Suprapubic skin (tissue), 4 donors: ENCODE measurements at regions not wholly inside any gene's neighbourhood (a gene's known extent, or its start where the extent isn't known, plus 50 kb on each side); places are given as distances from the start of the nearest gene placed in this dataset.

Experiments used
- DNase-seq, 2 donors: peaks; one replicate each; pipeline ENCODE4 v3.0.0-alpha.2; 2019; ENCODE audit warnings: low spot score in 2 of 2
- H3K27ac ChIP-seq: fragments of 200-600 bp; sonication (generic); one replicate; pipeline ENCODE4 v1.5.1; 2019
- H3K27me3 ChIP-seq: fragments of 200-600 bp; sonication (generic); one replicate; pipeline ENCODE4 v1.5.1; 2019
- H3K36me3 ChIP-seq: fragments of 200-600 bp; sonication (generic); one replicate; pipeline ENCODE4 v1.5.1; 2019
- H3K4me1 ChIP-seq: fragments of 200-600 bp; sonication (generic); one replicate; pipeline ENCODE4 v1.5.1; 2019
- H3K4me3 ChIP-seq: fragments of 200-600 bp; sonication (generic); one replicate; pipeline ENCODE4 v1.5.1; 2019; ENCODE audit warnings: mild to moderate bottlenecking
- H3K9me3 ChIP-seq: fragments of 200-600 bp; sonication (generic); one replicate; pipeline ENCODE4 v1.5.1; 2019
- CTCF ChIP-seq, 2 donors: fragments of 200-600 bp in 1 of 2; fragments of 450-650 bp in 1 of 2; sonication (generic) in 1 of 2; IDR thresholded peaks; one replicate each; pipeline ENCODE4 v1.5.1; 2016 to 2019; ENCODE audit warnings: antibody characterized with exemption in 2 of 2, mild to moderate bottlenecking in 1 of 2, moderate library complexity in 1 of 2
- EP300 ChIP-seq: sonication (generic); formaldehyde crosslinking; IDR thresholded peaks from one replicate; pipeline ENCODE4 v1.6.1; 2017; ENCODE audit warnings: antibody characterized with exemption
- POLR2A ChIP-seq, 2 donors: fragments of 450-650 bp; IDR thresholded peaks; one replicate each; pipeline ENCODE4 v1.6.1; 2017; ENCODE audit warnings: antibody characterized with exemption in 2 of 2, mild to moderate bottlenecking in 2 of 2, moderate library complexity in 2 of 2
- POLR2AphosphoS5 ChIP-seq, 3 donors: sonication (generic); formaldehyde crosslinking; IDR thresholded peaks; one replicate each; pipeline ENCODE4 v1.6.1; 2017; ENCODE audit warnings: antibody characterized with exemption in 3 of 3
- WGBS: methylation state at CpG from one replicate; pipeline ENCODE4 v1.1.5; 2018; 5-methylcytosine and 5-hydroxymethylcytosine counted together

DNA sequence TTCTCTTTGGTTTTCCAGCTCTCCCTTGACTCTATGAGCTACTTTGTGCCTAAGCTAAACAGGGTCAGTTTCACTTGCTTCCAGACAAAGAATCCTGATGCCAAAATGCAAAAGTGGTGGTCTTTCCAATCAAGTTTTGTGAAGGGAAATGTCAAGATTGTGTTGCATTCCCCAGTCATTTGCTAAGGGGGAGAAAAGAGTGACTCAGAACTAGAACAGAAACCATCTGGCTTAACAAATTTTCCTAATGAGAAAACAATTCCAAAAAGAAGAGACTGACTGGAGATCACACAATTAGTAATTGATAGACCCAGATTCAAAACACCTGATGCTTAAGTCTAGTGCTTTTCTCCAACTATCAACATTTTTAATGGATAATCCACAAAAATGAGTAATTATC is 235.1 kb upstream of the DIO2 start:
- H3K36me3 ChIP-seq, result no peaks in the 10 kb centered on the region
- DNase-seq, result no peak
- TF ChIP-seq CTCF (IDR thresholded peaks at IDR 0.05), result no peak
- no peak for TF ChIP-seq POLR2AphosphoS5 (IDR thresholded peaks at IDR 0.05)
- TF ChIP-seq EP300, result no peak
- TF ChIP-seq POLR2A (IDR thresholded peaks at IDR 0.05), result no peak
- H3K4me3 ChIP-seq, result no peak overlapping the region
- no peak overlapping the region for H3K27ac ChIP-seq
- no peaks in the 10 kb centered on the region for H3K27me3 ChIP-seq
- H3K9me3 ChIP-seq, result no peaks in the 10 kb centered on the region
- no peaks in the 10 kb centered on the region for H3K4me1 ChIP-seq

DNA sequence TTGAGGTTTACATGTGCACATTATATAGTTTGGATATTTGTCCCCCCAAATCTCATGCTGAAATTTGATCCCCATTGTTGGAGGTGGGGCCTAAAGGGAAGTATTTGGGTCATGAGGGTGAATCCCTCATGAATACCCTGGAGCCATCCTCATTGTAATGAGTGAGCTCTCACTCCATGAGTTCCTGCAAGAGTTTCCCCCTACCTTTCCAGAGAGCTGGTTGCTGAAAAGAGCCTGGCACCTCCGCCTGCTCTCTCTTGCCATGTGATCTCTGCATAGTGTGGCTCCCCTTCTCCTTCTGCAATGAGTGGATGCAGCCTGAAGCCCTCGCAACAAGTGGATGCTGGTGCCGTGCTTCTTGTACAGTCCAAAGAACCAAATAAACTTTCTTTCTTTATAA is 234.3 kb upstream of the DIO2 start:
- H3K36me3 ChIP-seq, result no peaks in the 10 kb centered on the region
- WGBS, result 93% methylated on average over 3 of the region's 3 CpGs
- TF ChIP-seq POLR2AphosphoS5 (IDR thresholded peaks at IDR 0.05) (no peak), EP300 (no peak), CTCF (IDR thresholded peaks at IDR 0.05) (no peak), POLR2A (IDR thresholded peaks at IDR 0.05) (no peak)
- H3K4me1 ChIP-seq, result no peaks in the 10 kb centered on the region
- no peak overlapping the region for H3K4me3 ChIP-seq
- no peak overlapping the region for H3K27ac ChIP-seq
- DNase-seq, result no peak
- no peaks in the 10 kb centered on the region for H3K9me3 ChIP-seq
- H3K27me3 ChIP-seq, result no peaks in the 10 kb centered on the region

GRCh38 chr14:80434574-80435321 is 223.4 kb upstream of the DIO2 start:
- H3K4me3 ChIP-seq, result no peak overlapping the region
- 86% methylated on average over 1 of the region's 1 CpG for WGBS
- TF ChIP-seq EP300 (no peak), POLR2AphosphoS5 (IDR thresholded peaks at IDR 0.05) (no peak), POLR2A (IDR thresholded peaks at IDR 0.05) (no peak), CTCF (IDR thresholded peaks at IDR 0.05) (no peak)
- H3K4me1 ChIP-seq, result no peaks in the 10 kb centered on the region
- H3K27me3 ChIP-seq, result no peaks in the 10 kb centered on the region
- no peak overlapping the region for H3K27ac ChIP-seq
- H3K9me3 ChIP-seq, result peaks cover 5% of the 10 kb centered on the region
- no peak for DNase-seq
- no peaks in the 10 kb centered on the region for H3K36me3 ChIP-seq

- TF ChIP-seq EP300, result no peak
- TF ChIP-seq POLR2A (IDR thresholded peaks at IDR 0.05), result no peak
- no peak for TF ChIP-seq CTCF (IDR thresholded peaks at IDR 0.05)
- TF ChIP-seq POLR2AphosphoS5 (IDR thresholded peaks at IDR 0.05), result no peak
- 85% methylated on average over 1 of the region's 1 CpG for WGBS
Measured at GRCh38 chr14:80433811-80434210, 222.5 kb upstream of the DIO2 start.

DNA sequence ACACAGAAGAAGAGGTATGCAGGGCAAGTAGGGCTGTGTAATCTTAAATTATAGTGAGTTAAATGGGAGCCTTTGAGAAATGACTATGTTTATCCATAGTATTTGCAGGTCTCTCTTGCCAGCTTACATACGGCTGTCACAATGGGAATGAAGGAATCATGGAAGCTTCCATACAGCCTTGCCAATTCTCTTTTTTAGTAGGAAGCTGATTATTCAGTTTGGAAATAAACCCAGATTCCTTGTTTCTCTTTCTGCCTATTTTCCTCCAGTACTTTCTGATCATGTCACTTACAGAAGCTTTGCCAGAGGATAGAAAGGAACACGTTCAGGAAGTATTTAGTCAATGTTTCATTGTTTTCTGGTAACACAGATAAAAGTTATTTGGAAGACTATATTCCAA is 217.4 kb upstream of the DIO2 start:
- 36% methylated on average over 2 of the region's 2 CpGs for WGBS
- Histone ChIP-seq H3K9me3 (no peaks in the 10 kb centered on the region), H3K4me3 (no peak overlapping the region), H3K27ac (no peak overlapping the region), H3K4me1 (peaks cover 3% of the 10 kb centered on the region), H3K36me3 (no peaks in the 10 kb centered on the region), H3K27me3 (no peaks in the 10 kb centered on the region)
- no peak for DNase-seq
- TF ChIP-seq POLR2A (IDR thresholded peaks at IDR 0.05) (no peak), POLR2AphosphoS5 (IDR thresholded peaks at IDR 0.05) (no peak), EP300 (no peak), CTCF (IDR thresholded peaks at IDR 0.05) (no peak)

More at GRCh38 chr14:80433811-80434210, 222.5 kb upstream of the DIO2 start:
- no peaks in the 10 kb centered on the region for H3K9me3 ChIP-seq
- H3K36me3 ChIP-seq, result no peaks in the 10 kb centered on the region
- H3K4me3 ChIP-seq, result no peak overlapping the region
- H3K4me1 ChIP-seq, result no peaks in the 10 kb centered on the region
- no peak overlapping the region for H3K27ac ChIP-seq
- no peaks in the 10 kb centered on the region for H3K27me3 ChIP-seq
- no peak for DNase-seq
